GM12865 (cell line): ENCODE measurements at regions not wholly inside any gene's neighbourhood (a gene's known extent, or its start where the extent isn't known, plus 50 kb on each side); places are given as distances from the start of the nearest gene placed in this dataset.
"Not testable (repeated sequence)": the region's sequence is repeated elsewhere in the genome, so short reads cannot be mapped to it uniquely, and the experiment has no call there.

ENCODE experiments used
- DNase-seq: peaks from one replicate; pipeline ENCODE4 v3.0.0; 2010; ENCODE audit warnings: low read depth
- H3K4me3 ChIP-seq: 2 replicates; pipeline ENCODE4 v1.5.1; 2011; ENCODE audit warnings: mild to moderate bottlenecking, low read depth, low read length, control low read depth
- TF ChIP-seq, protein P1 (sequence below): IDR thresholded peaks from 2 replicates; pipeline ENCODE4 v1.5.1; 2011; ENCODE audit warnings: low read length, control low read depth, low read depth, inconsistent platforms; ENCODE audit not compliant: insufficient read depth; ENCODE audit errors: missing control alignments

DNA sequence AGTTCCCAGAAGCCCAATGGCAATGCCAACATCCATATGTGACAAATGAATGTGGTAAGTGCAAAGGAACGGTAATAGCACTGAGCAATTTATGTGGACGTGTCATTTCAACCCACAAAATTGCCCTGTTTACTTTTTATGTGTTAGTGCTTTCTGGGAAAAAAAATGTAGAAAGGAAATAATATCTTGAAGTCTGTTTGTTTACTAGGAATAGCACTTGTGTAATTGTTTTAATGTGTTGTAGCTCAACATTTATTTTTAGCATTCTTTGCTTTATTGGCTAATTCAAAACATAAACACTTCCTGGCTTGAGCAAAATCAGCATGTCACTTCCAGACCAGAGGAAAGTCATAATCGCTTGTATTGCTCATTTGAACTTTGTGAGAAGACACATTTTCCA is 224.8 kb upstream of the KCNK2 start:
- DNase-seq, result no peak
- no peak overlapping the region for H3K4me3 ChIP-seq
- TF ChIP-seq, protein P1, sequence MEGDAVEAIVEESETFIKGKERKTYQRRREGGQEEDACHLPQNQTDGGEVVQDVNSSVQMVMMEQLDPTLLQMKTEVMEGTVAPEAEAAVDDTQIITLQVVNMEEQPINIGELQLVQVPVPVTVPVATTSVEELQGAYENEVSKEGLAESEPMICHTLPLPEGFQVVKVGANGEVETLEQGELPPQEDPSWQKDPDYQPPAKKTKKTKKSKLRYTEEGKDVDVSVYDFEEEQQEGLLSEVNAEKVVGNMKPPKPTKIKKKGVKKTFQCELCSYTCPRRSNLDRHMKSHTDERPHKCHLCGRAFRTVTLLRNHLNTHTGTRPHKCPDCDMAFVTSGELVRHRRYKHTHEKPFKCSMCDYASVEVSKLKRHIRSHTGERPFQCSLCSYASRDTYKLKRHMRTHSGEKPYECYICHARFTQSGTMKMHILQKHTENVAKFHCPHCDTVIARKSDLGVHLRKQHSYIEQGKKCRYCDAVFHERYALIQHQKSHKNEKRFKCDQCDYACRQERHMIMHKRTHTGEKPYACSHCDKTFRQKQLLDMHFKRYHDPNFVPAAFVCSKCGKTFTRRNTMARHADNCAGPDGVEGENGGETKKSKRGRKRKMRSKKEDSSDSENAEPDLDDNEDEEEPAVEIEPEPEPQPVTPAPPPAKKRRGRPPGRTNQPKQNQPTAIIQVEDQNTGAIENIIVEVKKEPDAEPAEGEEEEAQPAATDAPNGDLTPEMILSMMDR, result no peak

DNA sequence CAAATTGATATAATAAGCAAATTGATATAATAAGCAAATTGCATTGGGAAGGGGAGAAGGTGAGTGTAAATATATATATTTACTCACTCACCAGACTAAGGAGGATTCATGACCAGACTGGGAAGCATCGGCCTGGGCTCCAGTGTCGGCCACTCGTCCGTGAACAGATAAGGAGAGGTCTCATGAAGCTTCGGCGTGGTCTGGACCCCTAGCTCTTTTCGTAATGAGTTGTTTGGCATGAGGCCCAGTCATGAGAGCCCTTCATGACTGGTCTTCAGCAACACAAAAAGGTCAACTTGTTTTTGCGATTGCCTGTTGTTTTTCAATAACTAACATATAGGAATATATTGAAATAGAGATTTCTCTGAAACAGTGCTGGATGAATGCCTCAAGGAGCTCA is 222.9 kb upstream of the KCNK2 start:
- no peak overlapping the region for H3K4me3 ChIP-seq
- no peak for DNase-seq
- TF ChIP-seq, protein P1, result no peak

- no peak for DNase-seq
- TF ChIP-seq, protein P1, result no peak
- no peak overlapping the region for H3K4me3 ChIP-seq
Measured at GRCh38 chr1:214861615-214862014, 220.9 kb upstream of the KCNK2 start.

DNA sequence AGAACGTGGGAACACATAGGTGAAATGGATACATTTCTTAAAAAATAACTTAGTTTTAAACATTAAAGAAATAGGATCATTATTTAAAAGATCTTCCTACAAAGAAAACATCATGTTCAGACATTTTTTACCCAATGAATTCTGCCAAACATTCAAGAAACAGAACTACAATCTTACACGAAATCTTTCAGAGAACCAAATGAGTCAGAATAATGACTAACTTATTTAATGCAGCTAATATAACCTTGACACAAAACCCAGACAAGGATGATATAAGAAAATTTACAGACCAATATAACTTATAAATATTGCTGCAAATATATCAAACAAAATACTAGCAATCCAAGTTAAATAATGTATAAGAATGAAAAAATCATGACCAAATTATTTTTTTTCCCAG is 220.1 kb upstream of the KCNK2 start:
- TF ChIP-seq, protein P1, result no peak
- H3K4me3 ChIP-seq, result no peak overlapping the region
- no peak for DNase-seq

GRCh38 chr1:214864896-214865688 is 217.4 kb upstream of the KCNK2 start:
- no peak overlapping the region for H3K4me3 ChIP-seq
- DNase-seq, result no peak
- TF ChIP-seq, protein P1, result no peak

- not testable (repeated sequence) for H3K4me3 ChIP-seq, DNase-seq
Measured at GRCh38 chr1:214870426-214870825, 212.1 kb upstream of the KCNK2 start.

- DNase-seq, result no peak
- H3K4me3 ChIP-seq, result no peak overlapping the region
- TF ChIP-seq, protein P1, result no peak
Measured at GRCh38 chr1:214880956-214881355, 201.6 kb upstream of the KCNK2 start.

GRCh38 chr1:214882616-214883015 is 199.9 kb upstream of the KCNK2 start:
- TF ChIP-seq, protein P1, result no peak
- no peak for DNase-seq
- H3K4me3 ChIP-seq, result no peak overlapping the region
